Fibroblast of peridontal ligament (primary cell): ENCODE measurements at regions not wholly inside any gene's neighbourhood (a gene's known extent, or its start where the extent isn't known, plus 50 kb on each side); places are given as distances from the start of the nearest gene placed in this dataset.
"Not testable (repeated sequence)": the region's sequence is repeated elsewhere in the genome, so short reads cannot be mapped to it uniquely, and the experiment has no call there.

Experiments used
- DNase-seq: peaks from one replicate; pipeline ENCODE4 v3.0.0-alpha.2; 2010; ENCODE audit errors: extremely low read depth

DNA sequence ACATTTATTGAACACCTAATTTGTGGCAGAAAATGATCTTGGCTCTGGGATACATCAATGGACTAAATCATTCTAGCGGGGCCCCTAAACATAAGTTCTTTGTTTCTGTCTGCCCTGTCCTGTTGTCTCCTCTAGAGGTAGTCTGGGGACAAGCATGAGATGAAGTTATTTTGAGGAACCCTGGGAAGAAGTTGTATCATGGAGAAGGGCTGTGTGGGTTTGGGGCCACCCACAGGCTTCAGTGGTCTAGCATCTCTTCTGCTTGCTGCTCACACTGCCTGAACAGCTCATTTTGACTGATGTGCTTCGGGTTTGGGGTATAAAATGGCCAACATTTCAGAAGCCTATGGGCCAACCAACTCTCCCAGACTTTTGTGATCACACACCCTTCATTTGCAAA lies 50.3 kb upstream of the OSBPL11 start:
- DNase-seq, result no peak

DNA sequence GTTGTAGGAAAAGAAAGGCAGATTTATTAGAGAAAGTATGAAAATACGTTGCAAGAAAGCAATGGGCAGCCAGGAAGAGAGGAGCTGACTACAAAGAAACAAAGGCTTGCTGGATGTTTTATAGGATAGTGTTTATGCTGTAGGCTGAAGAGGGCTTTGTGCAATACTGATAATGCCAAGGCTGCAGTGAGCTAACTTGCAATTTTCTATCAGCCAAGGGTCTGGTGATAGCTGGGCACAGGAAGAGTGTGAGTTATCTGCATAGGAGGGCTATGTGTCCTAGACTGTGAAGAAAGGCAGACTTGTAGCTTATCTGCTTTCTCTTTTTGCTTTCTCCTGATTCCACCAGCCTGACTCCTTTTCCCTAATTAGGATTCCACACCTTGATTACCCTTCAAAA lies 51.3 kb upstream of the OSBPL11 start:
- no peak for DNase-seq

GRCh38 chr3:125647318-125648014 lies 52.2 kb upstream of the OSBPL11 start:
- DNase-seq, result no peak

DNA sequence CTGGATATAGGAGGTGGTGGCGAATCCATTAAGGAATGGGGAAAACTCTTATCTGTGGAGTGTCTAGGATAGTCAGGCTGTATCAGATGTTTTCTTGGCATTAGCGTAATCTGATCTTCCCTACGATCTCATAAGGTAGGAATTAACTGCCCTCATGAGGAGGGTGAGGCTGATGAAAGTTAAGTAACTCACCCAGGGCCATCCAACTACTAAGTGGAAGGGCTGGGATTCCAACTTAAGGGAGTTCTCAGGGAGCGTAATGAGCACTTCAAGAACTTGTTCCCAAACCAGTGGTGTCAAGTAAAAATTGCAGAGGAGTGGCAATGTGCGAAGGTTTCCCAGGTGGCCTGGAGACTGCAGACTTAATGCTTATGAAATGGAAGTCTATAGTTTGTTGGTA lies 55.9 kb upstream of the OSBPL11 start:
- peak; percentile 46 for DNase-seq

DNA sequence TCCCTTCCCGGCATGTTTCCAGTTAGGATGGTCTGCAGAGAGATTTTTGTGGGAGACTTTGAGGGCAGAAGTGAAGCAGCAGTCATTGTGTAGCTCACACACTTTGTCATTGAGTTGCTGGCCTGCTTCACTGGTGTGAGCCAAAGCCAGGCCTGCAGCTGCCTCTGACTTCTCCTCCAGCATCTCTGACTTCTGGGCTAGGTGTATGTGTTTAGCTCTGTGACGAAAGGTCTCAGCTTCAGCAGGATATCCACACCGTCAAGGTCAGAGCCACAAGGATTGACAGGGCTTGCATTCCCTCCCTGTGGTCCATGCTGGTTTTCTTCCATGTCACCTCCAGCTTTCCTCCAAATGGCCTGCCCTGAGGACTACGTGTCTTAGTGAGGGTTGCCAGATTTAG lies 57.1 kb upstream of the OSBPL11 start:
- DNase-seq, result no peak

DNA sequence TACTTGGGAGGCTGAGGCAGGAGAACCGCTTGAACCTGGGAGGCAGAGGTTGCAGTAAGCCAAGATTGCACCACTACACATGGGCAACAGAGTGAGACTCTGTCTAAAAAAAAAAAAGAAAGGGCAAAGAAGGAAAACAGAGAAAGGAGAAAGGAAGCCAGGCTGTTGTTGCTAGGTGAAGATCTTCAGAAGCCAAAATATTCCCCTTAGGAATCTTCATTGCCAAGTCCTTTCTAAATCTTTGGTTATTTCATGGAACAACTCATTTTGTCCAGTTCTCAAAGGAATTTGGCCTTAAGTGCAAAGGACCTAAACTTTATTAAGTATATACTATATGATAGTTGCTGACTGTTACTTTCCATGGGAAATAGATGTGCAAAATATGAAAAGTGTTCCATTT lies 59.2 kb upstream of the OSBPL11 start:
- no peak for DNase-seq

DNA sequence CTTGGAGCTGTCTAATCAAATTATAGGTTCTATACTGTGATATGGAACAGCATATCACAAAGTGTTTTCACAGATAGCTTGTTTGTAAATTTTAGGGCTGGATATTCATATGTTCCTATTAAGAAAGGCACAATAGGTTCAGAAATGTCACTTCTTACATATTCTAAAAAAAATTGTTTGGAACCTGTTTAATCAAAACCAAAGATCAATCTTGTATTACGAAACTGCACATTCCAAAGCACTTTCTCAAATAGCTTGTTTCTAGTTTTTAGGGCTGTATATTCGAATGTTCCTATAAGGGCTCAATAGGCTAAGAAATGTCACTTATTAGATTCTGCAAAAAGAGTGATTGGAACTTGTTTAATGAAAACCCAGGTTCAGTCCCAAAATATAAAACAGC lies 67.4 kb upstream of the OSBPL11 start:
- peak; percentile 43 for DNase-seq

GRCh38 chr3:125670352-125670751 lies 75.1 kb upstream of the OSBPL11 start:
- DNase-seq, result no peak

GRCh38 chr3:125670945-125671344 lies 75.6 kb upstream of the OSBPL11 start:
- no peak for DNase-seq

DNA sequence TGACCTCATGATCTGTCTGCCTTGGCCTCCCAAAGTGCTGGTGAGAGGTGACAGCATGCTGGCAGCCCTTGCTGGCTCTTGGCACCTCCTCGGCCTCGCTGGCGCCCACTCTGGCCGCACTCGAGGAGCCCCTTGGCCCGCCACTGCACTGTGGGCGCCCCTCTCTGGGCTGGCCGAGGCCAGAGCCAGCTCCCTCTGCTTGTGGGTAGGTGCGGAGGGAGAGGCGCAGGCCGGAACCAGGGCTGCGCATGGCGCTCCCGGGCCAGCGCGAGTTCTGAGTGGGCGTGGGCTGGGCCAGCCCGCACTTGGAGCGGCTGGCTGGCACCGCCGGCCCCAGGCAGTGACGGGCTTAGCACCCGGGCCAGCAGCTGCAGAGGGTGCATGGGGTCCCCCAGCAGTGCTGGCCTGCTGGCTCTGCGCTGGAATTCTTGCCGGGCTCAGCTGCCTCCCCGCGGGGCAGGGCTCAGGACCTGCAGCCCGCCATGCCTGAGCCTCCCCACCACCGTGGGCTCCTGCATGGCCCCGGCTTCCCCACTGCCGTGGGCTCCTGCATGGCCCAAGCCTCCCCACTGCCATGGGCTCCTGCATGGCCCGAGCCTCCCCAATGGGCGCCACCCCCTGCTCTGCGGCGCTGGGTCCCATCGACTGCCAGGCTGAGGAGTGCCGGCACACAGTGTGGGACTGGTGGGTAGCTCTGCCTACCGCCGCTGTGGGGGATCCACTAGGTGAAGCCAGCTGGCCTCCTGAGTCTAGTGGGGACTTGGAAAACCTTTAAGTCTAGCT lies 76.4 kb upstream of the OSBPL11 start:
- no peak for DNase-seq

- no peak for DNase-seq
Measured at GRCh38 chr3:125675791-125676190, 80.5 kb upstream of the OSBPL11 start.

DNA sequence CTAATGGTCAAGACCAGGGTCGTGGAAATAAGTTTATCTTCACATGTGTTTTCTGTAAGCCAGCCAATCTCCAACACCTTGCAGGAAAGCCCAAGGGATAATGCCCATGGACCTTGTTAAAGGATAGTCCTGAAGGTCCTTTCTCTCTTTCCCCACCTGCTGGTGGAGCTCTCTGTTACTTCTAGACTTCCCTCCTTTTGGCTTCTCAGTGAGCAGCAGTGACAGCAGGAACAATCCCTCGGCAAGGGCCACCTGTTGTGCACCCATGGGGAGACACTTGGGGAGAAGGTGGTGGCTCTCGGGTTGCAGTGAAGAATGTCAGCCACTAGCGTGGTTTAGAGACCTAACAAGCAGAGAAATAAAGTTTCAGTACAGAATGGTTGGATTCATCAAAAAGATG lies 84.0 kb upstream of the OSBPL11 start:
- DNase-seq, result no peak

GRCh38 chr3:125681146-125681545 lies 85.8 kb upstream of the OSBPL11 start:
- DNase-seq, result no peak

DNA sequence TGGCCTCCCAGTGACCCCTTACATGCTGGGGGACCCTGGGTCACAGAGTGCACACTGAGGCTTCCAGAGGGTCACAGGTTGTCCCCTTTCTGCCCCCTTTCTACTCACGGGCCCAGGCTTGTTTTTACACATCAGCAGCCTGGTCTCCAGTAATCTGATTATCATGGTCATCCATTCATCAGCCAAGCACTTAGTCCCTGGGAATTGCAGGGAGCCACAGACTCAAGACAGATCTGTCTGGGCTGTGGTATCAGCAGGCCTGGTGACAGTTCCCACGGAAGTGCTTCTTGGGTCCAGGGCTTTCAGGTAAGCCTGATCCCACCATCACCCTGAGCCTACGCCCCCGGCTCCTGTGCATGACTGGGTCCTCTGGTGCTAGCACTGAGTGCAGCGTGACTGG lies 86.6 kb upstream of the OSBPL11 start:
- not testable (repeated sequence) for DNase-seq

DNA sequence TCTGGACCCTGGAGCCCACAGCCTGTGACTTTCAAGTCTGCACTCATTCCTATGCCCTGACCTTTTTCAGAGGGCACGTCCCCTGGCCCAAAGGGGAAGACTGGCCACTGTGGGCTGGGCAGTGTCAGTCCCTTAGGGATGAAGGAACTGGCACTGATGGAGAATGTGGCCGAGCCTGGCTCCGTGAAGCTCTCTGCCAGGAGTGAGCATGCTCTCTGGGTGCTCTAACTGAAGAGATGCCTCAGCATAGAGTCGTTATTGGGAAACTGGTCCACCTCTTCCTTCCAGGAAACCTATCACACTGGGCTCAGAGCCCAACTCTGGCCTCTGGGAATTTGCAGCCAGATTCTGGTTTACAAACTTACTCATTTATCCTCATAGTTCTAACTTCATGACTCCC lies 87.3 kb upstream of the OSBPL11 start:
- peak; percentile 35 for DNase-seq

- DNase-seq, result no peak
Measured at GRCh38 chr3:125683067-125683829, 88.0 kb upstream of the OSBPL11 start.

DNA sequence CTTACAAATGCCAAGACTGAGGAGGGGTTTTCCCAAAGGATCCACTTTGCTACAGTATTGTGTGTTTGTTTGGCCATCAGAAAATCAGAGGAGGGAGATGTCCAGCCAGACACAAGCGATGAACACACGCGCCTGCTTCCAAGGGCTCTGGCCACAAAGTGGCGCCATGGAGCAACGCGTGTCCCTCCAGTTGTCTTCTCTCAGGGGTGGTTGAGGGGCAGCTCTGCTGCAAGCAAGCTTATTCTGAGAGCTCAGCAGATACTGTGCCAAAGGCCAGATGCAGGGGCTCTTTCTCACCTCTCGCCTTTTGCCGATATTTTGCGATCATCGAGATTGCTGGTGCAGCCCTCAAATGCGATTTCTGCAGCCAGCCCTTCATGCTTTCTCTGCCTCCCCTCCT lies 88.9 kb upstream of the OSBPL11 start:
- peak; percentile 15 for DNase-seq

DNA sequence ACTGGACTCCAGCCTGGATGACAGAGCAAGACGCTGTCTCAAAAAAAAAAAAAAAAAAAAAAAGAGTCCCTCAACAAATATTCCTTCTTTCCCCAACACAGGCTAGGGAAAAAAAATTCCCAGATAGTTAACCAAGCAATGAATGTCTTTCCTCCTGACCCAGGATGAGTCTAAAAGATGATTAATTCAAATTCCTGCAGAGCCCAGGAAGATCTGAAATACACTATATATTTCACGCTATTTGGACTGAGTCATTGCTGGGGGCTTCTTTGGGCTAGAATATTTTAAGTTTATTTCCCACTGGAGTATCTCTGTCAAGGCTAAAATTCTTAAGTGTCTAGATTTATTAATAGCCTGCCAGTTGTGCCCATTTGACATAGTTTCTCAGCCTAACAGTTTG lies 90.4 kb upstream of the OSBPL11 start:
- DNase-seq, result not testable (repeated sequence)

DNA sequence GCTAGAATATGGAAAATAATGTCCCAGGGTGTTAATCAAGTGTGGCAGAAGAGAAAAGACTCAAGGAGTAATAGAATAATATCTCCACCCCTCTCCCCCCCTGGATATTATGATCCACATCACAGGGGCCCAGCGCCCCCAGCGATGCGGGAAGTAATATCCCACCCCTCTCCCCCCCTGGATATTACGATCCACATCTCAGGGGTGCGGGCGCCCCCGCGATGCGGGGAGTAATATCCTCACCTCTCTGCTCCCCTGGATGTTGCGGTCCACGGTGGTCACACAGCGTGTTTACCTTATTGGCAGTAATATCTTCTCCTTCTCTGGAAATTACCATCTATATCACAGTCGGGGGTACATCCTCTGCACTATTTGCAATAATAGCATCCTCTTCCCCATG lies 97.1 kb upstream of the OSBPL11 start:
- DNase-seq, result no peak

DNA sequence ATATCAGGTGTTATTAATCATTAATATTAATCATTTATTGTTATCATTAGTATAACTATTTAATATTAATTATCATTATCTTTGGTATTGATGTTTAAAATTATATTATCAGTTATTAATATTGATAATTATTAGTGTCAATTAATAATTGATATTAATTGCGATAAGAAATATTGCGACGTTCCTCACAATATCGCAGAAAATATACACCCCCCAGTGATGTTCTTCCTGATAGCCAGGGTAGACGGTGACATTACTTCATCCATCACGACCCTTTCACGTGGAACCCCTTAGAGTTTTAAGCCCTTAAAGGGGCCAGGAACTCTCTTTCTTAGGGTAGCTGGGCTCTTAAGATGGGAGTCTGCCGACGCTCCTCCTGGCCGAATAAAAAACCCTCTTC lies 98.6 kb upstream of the OSBPL11 start:
- no peak for DNase-seq

DNA sequence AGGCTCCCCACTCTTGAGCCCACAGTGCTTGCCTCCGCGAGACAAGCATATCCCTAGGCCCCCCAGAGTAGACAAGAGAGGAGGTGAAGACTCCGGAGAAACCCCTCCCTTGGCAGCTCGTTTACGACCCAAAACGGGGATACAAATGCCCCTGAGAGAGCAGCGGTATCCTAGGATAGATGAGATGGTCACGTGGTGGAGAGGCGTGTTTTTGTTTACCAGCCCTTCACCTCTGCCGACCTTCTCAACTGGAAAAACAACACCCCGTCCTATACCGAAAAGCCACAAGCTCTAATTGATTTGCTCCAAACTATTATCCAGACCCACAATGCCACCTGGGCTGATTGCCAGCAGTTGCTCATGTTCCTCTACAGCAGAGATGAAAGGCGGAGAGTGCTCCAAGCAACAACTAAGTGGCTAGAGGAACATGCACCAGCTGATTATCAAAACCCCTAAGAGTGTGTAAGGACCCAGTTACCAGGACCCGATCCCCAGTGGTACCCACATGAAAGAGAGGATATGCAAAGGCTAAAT lies 99.5 kb upstream of the OSBPL11 start:
- no peak for DNase-seq

- DNase-seq, result no peak
Measured at GRCh38 chr3:125695688-125696087, 100.4 kb upstream of the OSBPL11 start.
